ENCODE measurements at regions not wholly inside any gene's neighbourhood (a gene's known extent, or its start where the extent isn't known, plus 50 kb on each side); places are given as distances from the start of the nearest gene placed in this dataset.

GRCh38 chr2:56813490-56813889, 629.7 kb downstream of the CCDC85A start:
- TF ChIP-seq CTCF (conservative IDR thresholded peaks at IDR 0.05), result no peak
- TF ChIP-seq EZH2 (IDR thresholded peaks at IDR 0.05; ENCODE audit: low read depth), result no peak

Data from PC-9 (cell line).